Breast epithelium (tissue), 3 donors: ENCODE measurements at regions not wholly inside any gene's neighbourhood (a gene's known extent, or its start where the extent isn't known, plus 50 kb on each side); places are given as distances from the start of the nearest gene placed in this dataset.

Experiments used
- CTCF ChIP-seq, 3 donors: fragments of 450-650 bp; IDR thresholded peaks; one replicate each; pipeline ENCODE4 v1.5.1; 2016 to 2017; ENCODE audit warnings: antibody characterized with exemption in 3 of 3, mild to moderate bottlenecking in 3 of 3, moderate library complexity in 3 of 3
- POLR2A ChIP-seq: fragments of 450-650 bp; IDR thresholded peaks from one replicate; pipeline ENCODE4 v1.6.1; 2016; ENCODE audit warnings: antibody characterized with exemption, mild to moderate bottlenecking, moderate library complexity
- POLR2AphosphoS5 ChIP-seq, 3 donors: sonication (generic); formaldehyde crosslinking; IDR thresholded peaks; one replicate each; pipeline ENCODE4 v1.6.1; 2017; ENCODE audit warnings: antibody characterized with exemption in 3 of 3

GRCh38 chr7:115754226-115754625, 276.3 kb downstream of the TFEC start:
- TF ChIP-seq CTCF (IDR thresholded peaks at IDR 0.05) (no peak), POLR2A (no peak), POLR2AphosphoS5 (IDR thresholded peaks at IDR 0.05) (no peak)
